ENCODE measurements at regions not wholly inside any gene's neighbourhood (a gene's known extent, or its start where the extent isn't known, plus 50 kb on each side); places are given as distances from the start of the nearest gene placed in this dataset.

GRCh38 chr3:22306454-22306853 lies 555.4 kb upstream of the ZNF385D start:
- TF ChIP-seq, protein P1, sequence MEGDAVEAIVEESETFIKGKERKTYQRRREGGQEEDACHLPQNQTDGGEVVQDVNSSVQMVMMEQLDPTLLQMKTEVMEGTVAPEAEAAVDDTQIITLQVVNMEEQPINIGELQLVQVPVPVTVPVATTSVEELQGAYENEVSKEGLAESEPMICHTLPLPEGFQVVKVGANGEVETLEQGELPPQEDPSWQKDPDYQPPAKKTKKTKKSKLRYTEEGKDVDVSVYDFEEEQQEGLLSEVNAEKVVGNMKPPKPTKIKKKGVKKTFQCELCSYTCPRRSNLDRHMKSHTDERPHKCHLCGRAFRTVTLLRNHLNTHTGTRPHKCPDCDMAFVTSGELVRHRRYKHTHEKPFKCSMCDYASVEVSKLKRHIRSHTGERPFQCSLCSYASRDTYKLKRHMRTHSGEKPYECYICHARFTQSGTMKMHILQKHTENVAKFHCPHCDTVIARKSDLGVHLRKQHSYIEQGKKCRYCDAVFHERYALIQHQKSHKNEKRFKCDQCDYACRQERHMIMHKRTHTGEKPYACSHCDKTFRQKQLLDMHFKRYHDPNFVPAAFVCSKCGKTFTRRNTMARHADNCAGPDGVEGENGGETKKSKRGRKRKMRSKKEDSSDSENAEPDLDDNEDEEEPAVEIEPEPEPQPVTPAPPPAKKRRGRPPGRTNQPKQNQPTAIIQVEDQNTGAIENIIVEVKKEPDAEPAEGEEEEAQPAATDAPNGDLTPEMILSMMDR (IDR thresholded peaks at IDR 0.05) = no peak
- TF ChIP-seq ZFX (IDR thresholded peaks at IDR 0.05; ENCODE audit: borderline replicate concordance) = no peak
- H3K27ac ChIP-seq = no peak overlapping the region

DNA sequence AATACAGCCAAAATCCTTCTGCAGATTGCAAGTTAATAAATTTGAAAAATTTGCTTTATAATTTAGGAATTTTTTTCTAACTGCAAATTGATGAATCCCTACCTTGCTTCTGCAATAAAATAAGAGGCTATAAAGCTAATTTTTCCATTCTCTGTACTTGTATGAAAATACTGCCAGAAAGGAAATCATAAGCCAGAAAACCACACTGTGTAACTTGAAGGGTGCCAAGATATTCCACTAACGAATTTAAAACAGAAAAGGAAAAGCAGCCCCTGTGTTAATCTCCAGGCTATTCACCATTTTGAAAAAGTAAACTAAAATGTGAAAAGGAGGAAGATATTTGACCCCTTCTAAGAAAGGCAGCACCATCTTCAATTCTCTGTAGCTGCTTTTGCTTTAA lies 557.9 kb upstream of the ZNF385D start:
- no peak overlapping the region for H3K27ac ChIP-seq
- TF ChIP-seq ZFX (IDR thresholded peaks at IDR 0.05; ENCODE audit: borderline replicate concordance) = no peak
- TF ChIP-seq, protein P1 (IDR thresholded peaks at IDR 0.05) = no peak

DNA sequence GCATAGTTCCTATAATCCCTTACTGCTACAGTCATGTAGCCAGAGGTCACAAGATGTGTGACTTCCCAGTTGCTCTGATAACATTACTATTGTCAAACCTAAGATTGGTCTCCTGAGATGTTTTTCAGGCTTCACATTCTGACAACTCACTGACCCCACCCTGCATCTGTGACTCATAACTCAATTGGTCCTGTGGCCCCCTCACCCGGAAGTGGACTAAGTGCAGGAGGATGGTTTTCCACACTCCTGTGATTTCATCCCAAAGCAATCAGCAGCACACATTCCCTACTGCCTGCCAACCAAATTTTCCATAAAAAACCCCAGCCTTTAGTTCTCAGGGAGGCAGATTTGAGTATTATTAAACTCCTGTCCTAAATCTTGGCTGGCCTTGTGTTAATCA lies 564.9 kb upstream of the ZNF385D start:
- TF ChIP-seq, protein P1 (IDR thresholded peaks at IDR 0.05) = no peak
- no peak for TF ChIP-seq ZFX (IDR thresholded peaks at IDR 0.05; ENCODE audit: borderline replicate concordance)
- H3K27ac ChIP-seq = no peak overlapping the region

GRCh38 chr3:22318325-22318724 lies 567.3 kb upstream of the ZNF385D start:
- TF ChIP-seq ZFX (IDR thresholded peaks at IDR 0.05; ENCODE audit: borderline replicate concordance) = no peak
- TF ChIP-seq, protein P1 (IDR thresholded peaks at IDR 0.05) = no peak

DNA sequence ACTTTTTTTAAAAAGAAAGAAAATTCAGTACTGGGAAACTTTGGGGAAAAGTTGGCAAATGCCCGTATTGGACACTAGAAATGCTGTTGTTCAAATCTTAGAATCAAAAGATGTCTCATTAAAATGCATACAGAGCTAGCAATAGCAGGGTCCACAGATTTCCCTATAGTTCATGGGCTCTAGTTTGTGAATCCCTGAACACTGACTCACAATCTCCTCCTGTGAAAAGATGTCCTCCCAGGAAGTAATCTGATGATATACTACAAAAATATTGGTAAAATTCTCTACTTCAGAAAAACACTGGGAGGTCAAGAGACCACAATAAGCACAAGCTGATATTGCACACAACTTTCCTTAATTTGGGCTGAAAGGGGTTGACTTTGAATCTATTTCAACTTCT lies 568.4 kb upstream of the ZNF385D start:
- TF ChIP-seq ZFX (IDR thresholded peaks at IDR 0.05; ENCODE audit: borderline replicate concordance) = no peak
- no peak overlapping the region for H3K27ac ChIP-seq

More at GRCh38 chr3:22318325-22318724, 567.3 kb upstream of the ZNF385D start:
- H3K27ac ChIP-seq = no peak overlapping the region

GRCh38 chr3:22322861-22323260 lies 571.9 kb upstream of the ZNF385D start:
- TF ChIP-seq, protein P1 (IDR thresholded peaks at IDR 0.05) = no peak
- no peak for TF ChIP-seq ZFX (IDR thresholded peaks at IDR 0.05; ENCODE audit: borderline replicate concordance)
- H3K27ac ChIP-seq = no peak overlapping the region

GRCh38 chr3:22326305-22326704 lies 575.3 kb upstream of the ZNF385D start:
- TF ChIP-seq, protein P1 (IDR thresholded peaks at IDR 0.05) = no peak
- TF ChIP-seq ZFX (IDR thresholded peaks at IDR 0.05; ENCODE audit: borderline replicate concordance) = no peak
- no peak overlapping the region for H3K27ac ChIP-seq

DNA sequence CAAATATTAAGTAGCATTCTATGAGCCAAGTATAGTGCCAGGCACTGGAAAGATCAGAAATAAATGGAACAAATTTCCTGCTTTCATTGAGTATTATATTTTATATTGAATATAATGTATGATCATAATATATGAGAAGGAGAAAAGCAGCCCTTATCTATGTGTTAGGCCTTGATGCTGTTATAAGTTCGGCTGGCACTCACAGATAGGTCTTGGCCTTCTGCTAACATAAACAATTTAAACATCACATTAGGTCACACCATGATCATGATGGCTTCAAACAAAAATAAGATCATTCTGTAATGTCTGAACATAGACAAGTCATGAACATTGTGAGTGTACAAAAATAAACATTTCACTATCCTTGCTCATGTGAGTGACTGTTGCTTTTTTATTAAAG lies 584.0 kb upstream of the ZNF385D start:
- H3K27ac ChIP-seq = no peak overlapping the region
- no peak for TF ChIP-seq ZFX (IDR thresholded peaks at IDR 0.05; ENCODE audit: borderline replicate concordance)
- TF ChIP-seq, protein P1 (IDR thresholded peaks at IDR 0.05) = no peak

Measured in 22Rv1 (cell line).